Medulla oblongata (tissue), 1 donor: ENCODE measurements at regions not wholly inside any gene's neighbourhood (a gene's known extent, or its start where the extent isn't known, plus 50 kb on each side); places are given as distances from the start of the nearest gene placed in this dataset.

ENCODE experiments used
- DNase-seq: peaks from one replicate; pipeline ENCODE4 v3.0.0-alpha.2; 2015; ENCODE audit errors: extremely low spot score

- no peak for DNase-seq
Measured at GRCh38 chr6:147035886-147036285, 168.3 kb upstream of the STXBP5 start.

GRCh38 chr6:147037881-147038280 is 166.3 kb upstream of the STXBP5 start:
- DNase-seq, result no peak

- no peak for DNase-seq
Measured at GRCh38 chr6:147040121-147040910, 163.9 kb upstream of the STXBP5 start.

- DNase-seq, result no peak
Measured at GRCh38 chr6:147042679-147043078, 161.5 kb upstream of the STXBP5 start.

GRCh38 chr6:147043994-147044477 is 160.2 kb upstream of the STXBP5 start:
- DNase-seq, result no peak

- no peak for DNase-seq
Measured at GRCh38 chr6:147046141-147046877, 157.9 kb upstream of the STXBP5 start.

GRCh38 chr6:147048930-147049329 is 155.3 kb upstream of the STXBP5 start:
- no peak for DNase-seq

GRCh38 chr6:147053311-147053921 is 150.8 kb upstream of the STXBP5 start:
- DNase-seq, result no peak

- DNase-seq, result no peak
Measured at GRCh38 chr6:147054158-147054557, 150.1 kb upstream of the STXBP5 start.

- no peak for DNase-seq
Measured at GRCh38 chr6:147054871-147055270, 149.3 kb upstream of the STXBP5 start.

- no peak for DNase-seq
Measured at GRCh38 chr6:147055821-147056392, 148.3 kb upstream of the STXBP5 start.

GRCh38 chr6:147057188-147057587 is 147.0 kb upstream of the STXBP5 start:
- DNase-seq, result no peak

- no peak for DNase-seq
Measured at GRCh38 chr6:147057705-147058342, 146.4 kb upstream of the STXBP5 start.

- DNase-seq, result no peak
Measured at GRCh38 chr6:147058786-147059385, 145.3 kb upstream of the STXBP5 start.

GRCh38 chr6:147060636-147061035 is 143.6 kb upstream of the STXBP5 start:
- no peak for DNase-seq

- no peak for DNase-seq
Measured at GRCh38 chr6:147061252-147061651, 143.0 kb upstream of the STXBP5 start.

- DNase-seq, result no peak
Measured at GRCh38 chr6:147063469-147064031, 140.7 kb upstream of the STXBP5 start.

- DNase-seq, result peak; percentile 9
Measured at GRCh38 chr6:147065786-147066185, 138.4 kb upstream of the STXBP5 start.

- no peak for DNase-seq
Measured at GRCh38 chr6:147067184-147067583, 137.0 kb upstream of the STXBP5 start.

- DNase-seq, result no peak
Measured at GRCh38 chr6:147071776-147072175, 132.4 kb upstream of the STXBP5 start.

GRCh38 chr6:147075381-147075780 is 128.8 kb upstream of the STXBP5 start:
- no peak for DNase-seq
